H1 (cell line): ENCODE measurements at regions not wholly inside any gene's neighbourhood (a gene's known extent, or its start where the extent isn't known, plus 50 kb on each side); places are given as distances from the start of the nearest gene placed in this dataset.

Source experiments
- CTCF ChIA-PET: fragments of 300-600 bp; sonication (Branson Sonifier 250); formaldehyde crosslinking; loops from one replicate; lab custom pipeline; 2021; ENCODE audit not compliant: partially characterized antibody; lab: Charles Lee
- POLR2A ChIA-PET: fragments of 300-600 bp; sonication (Branson Sonifier 250); formaldehyde crosslinking; loops from one replicate; lab custom pipeline; 2021; ENCODE audit warnings: inconsistent platforms; ENCODE audit not compliant: partially characterized antibody; lab: Charles Lee
- DNase-seq, 2 experiments: peaks; one replicate each; pipeline versions ENCODE4 v3.0.0 to v3.0.0-alpha.2; 2010 to 2022; ENCODE audit warnings: low spot score in 2 of 2, low read depth in 1 of 2, mixed read lengths in 1 of 2
- FAIRE-seq: peaks from 2 replicates; lab custom pipeline; 2011; peaks lifted over from hg19 to GRCh38; lab: Jason Lieb, UNC
- H2AFZ ChIP-seq: 2 replicates; pipeline ENCODE4 v1.8.1; 2012; ENCODE audit warnings: low read length, inconsistent platforms
- H2AK5ac ChIP-seq: 2 replicates; pipeline ENCODE4 v1.6.1; 2013; ENCODE audit warnings: low read depth, low read length
- H2BK120ac ChIP-seq: replicated peaks from 2 replicates; pipeline ENCODE3; 2013; ENCODE audit warnings: low read depth, low read length, inconsistent platforms
- H2BK12ac ChIP-seq: 2 replicates; pipeline ENCODE4 v1.6.1; 2013; ENCODE audit warnings: low read depth, low read length
- H2BK15ac ChIP-seq: 2 replicates; pipeline ENCODE4 v1.6.1; 2013; ENCODE audit warnings: low read length
- H2BK20ac ChIP-seq: 2 replicates; pipeline ENCODE4 v1.6.1; 2013; ENCODE audit warnings: low read length
- H2BK5ac ChIP-seq: 2 replicates; pipeline ENCODE4 v1.6.1; 2013; ENCODE audit warnings: low read depth, low read length
- H3K14ac ChIP-seq: 2 replicates; pipeline ENCODE4 v1.6.1; 2013; ENCODE audit warnings: inconsistent platforms; ENCODE audit not compliant: insufficient read length
- H3K18ac ChIP-seq: 2 replicates; pipeline ENCODE4 v1.6.1; 2013; ENCODE audit warnings: low read length; ENCODE audit errors: extremely low read depth
- H3K23ac ChIP-seq: 2 replicates; pipeline ENCODE4 v1.6.1; 2013; ENCODE audit warnings: inconsistent platforms; ENCODE audit not compliant: insufficient read length
- H3K23me2 ChIP-seq: 2 replicates; pipeline ENCODE4 v1.6.1; 2013; ENCODE audit warnings: low read depth, low read length
- H3K27ac ChIP-seq: 2 replicates; pipeline ENCODE4 v1.6.1; 2011; ENCODE audit warnings: low read depth, low read length, inconsistent platforms
- H3K27me3 ChIP-seq, 4 experiments: replicated peaks in 1 of 4; 1 replicate in 1 of 4; 2 replicates in 3 of 4; pipeline versions ENCODE4 v1.6.1 to v1.8.1; 2011 to 2013; ENCODE audit warnings: low read length in 3 of 4, mild to moderate bottlenecking in 3 of 4, inconsistent platforms in 2 of 4, mixed read lengths in 2 of 4, moderate library complexity in 1 of 4; ENCODE audit not compliant: control insufficient read depth in 3 of 4, insufficient read depth in 3 of 4; ENCODE audit errors: extremely low read depth in 1 of 4
- H3K36me3 ChIP-seq, 4 experiments: 2 replicates each; pipeline versions ENCODE4 v1.6.1 to v1.8.1; 2011 to 2013; ENCODE audit warnings: mild to moderate bottlenecking in 4 of 4, low read length in 3 of 4, moderate library complexity in 2 of 4, control low read depth in 1 of 4, inconsistent platforms in 1 of 4; ENCODE audit not compliant: insufficient read depth in 4 of 4, control insufficient read depth in 2 of 4
- H3K4ac ChIP-seq: replicated peaks from 2 replicates; pipeline ENCODE3; 2013; ENCODE audit warnings: low read length, low read depth, mixed read lengths, inconsistent platforms; ENCODE audit not compliant: insufficient read length
- H3K4me1 ChIP-seq, 4 experiments: replicated peaks in 1 of 4; 1 replicate in 1 of 4; 2 replicates in 3 of 4; pipeline versions ENCODE4 v1.6.1 to v1.8.1; 2011 to 2013; ENCODE audit warnings: low read length in 3 of 4, inconsistent platforms in 2 of 4, mixed read lengths in 1 of 4; ENCODE audit not compliant: insufficient read depth in 4 of 4, control insufficient read depth in 3 of 4
- H3K4me2 ChIP-seq, 2 experiments: 2 replicates each; pipeline versions ENCODE4 v1.6.1 to v1.8.1; 2011 to 2013; ENCODE audit warnings: low read depth in 2 of 2, low read length in 2 of 2, control low read depth in 1 of 2, inconsistent platforms in 1 of 2, mild to moderate bottlenecking in 1 of 2; ENCODE audit not compliant: insufficient read depth in 1 of 2
- H3K4me3 ChIP-seq, 4 experiments: fragments of 200-600, 300-600 bp in 1 of 4; sonication (generic), shearing (Covaris generic), sonication (Bioruptor Twin) in 1 of 4; 2 replicates each; pipeline versions ENCODE4 v1.5.1 to v1.8.1; 2011 to 2016; ENCODE audit warnings: low read length in 4 of 4, low read depth in 3 of 4, control low read depth in 2 of 4, inconsistent platforms in 2 of 4, mild to moderate bottlenecking in 2 of 4, mixed read lengths in 1 of 4, moderate library complexity in 1 of 4; ENCODE audit not compliant: insufficient read depth in 2 of 4; ENCODE audit errors: extremely low read depth in 1 of 4
- H3K56ac ChIP-seq: replicated peaks from 2 replicates; pipeline ENCODE3; 2013; ENCODE audit warnings: low read depth, mild to moderate bottlenecking, mixed read lengths, low read length, inconsistent platforms; ENCODE audit not compliant: insufficient read length
- H3K79me1 ChIP-seq: 2 replicates; pipeline ENCODE4 v1.6.1; 2013; ENCODE audit warnings: low read depth, low read length, control low read depth
- H3K79me2 ChIP-seq, 2 experiments: 2 replicates each; pipeline versions ENCODE4 v1.6.1 to v1.8.1; 2012 to 2013; ENCODE audit warnings: low read length in 2 of 2, mild to moderate bottlenecking in 2 of 2, inconsistent platforms in 1 of 2; ENCODE audit not compliant: insufficient read depth in 2 of 2, control insufficient read depth in 1 of 2
- H3K9ac ChIP-seq, 4 experiments: replicated peaks in 1 of 4; 1 replicate in 1 of 4; 2 replicates in 3 of 4; pipeline versions ENCODE4 v1.6.1 to v1.8.1; 2011 to 2013; ENCODE audit warnings: low read depth in 3 of 4, low read length in 3 of 4, control low read depth in 2 of 4, mild to moderate bottlenecking in 2 of 4, moderate library complexity in 2 of 4, inconsistent platforms in 1 of 4; ENCODE audit errors: extremely low read depth in 1 of 4
- H3K9me3 ChIP-seq, 2 experiments: 2 replicates each; pipeline versions ENCODE4 v1.6.1 to v1.8.1; 2012 to 2013; ENCODE audit warnings: mild to moderate bottlenecking in 2 of 2, moderate library complexity in 2 of 2, control low read depth in 1 of 2, inconsistent platforms in 1 of 2, low read depth in 1 of 2, low read length in 1 of 2, mixed read lengths in 1 of 2; ENCODE audit not compliant: insufficient read depth in 2 of 2
- H4K20me1 ChIP-seq, 2 experiments: replicated peaks in 1 of 2; 2 replicates each; pipeline versions ENCODE3 to v1.8.1; 2011 to 2013; ENCODE audit warnings: inconsistent platforms in 2 of 2, low read length in 2 of 2, mild to moderate bottlenecking in 1 of 2; ENCODE audit not compliant: insufficient read depth in 2 of 2, control insufficient read depth in 1 of 2
- H4K5ac ChIP-seq: 2 replicates; pipeline ENCODE4 v1.6.1; 2013; ENCODE audit warnings: low read length, low read depth, mixed read lengths, inconsistent platforms; ENCODE audit not compliant: insufficient read length
- H4K8ac ChIP-seq: 2 replicates; pipeline ENCODE4 v1.8.0; 2013; ENCODE audit warnings: mild to moderate bottlenecking, moderate library complexity, low read length, inconsistent platforms; ENCODE audit not compliant: insufficient read depth; ENCODE audit errors: extremely low read depth
- H4K91ac ChIP-seq: replicated peaks from 2 replicates; pipeline ENCODE3; 2013; ENCODE audit warnings: low read length, mixed read lengths, inconsistent platforms; ENCODE audit not compliant: insufficient read length
- E2F6 ChIP-seq: IDR thresholded peaks from 2 replicates; pipeline ENCODE4 v1.6.1; 2012; ENCODE audit warnings: inconsistent platforms
- MAX ChIP-seq: IDR thresholded peaks from 2 replicates; pipeline ENCODE4 v1.6.1; 2012; ENCODE audit warnings: inconsistent platforms
- SIN3A ChIP-seq, 2 experiments: IDR thresholded peaks in 1 of 2; conservative IDR thresholded peaks in 1 of 2; 2 replicates each; pipeline ENCODE4 v1.6.1; 2011 to 2012; ENCODE audit warnings: low read length in 2 of 2, improper control_type of control experiment in 1 of 2, low read depth in 1 of 2, mild to moderate bottlenecking in 1 of 2
- WGBS, 2 experiments: shearing (Covaris generic) in 1 of 2; methylation state at CpG; one replicate each; pipeline versions ENCODE4 v1.1.6 to v1.1.7; 2013 to 2015; ENCODE audit warnings: low lambda C conversion rate in 2 of 2, mixed read lengths in 2 of 2, inconsistent platforms in 1 of 2, low coverage in 1 of 2, missing lambda C conversion rate in 1 of 2; ENCODE audit not compliant: insufficient replicate concordance in 2 of 2, insufficient coverage in 1 of 2, insufficient read length in 1 of 2; ENCODE audit errors: extremely low coverage in 1 of 2, missing lambda C conversion rate in 1 of 2; 5-methylcytosine and 5-hydroxymethylcytosine counted together

- H2AFZ ChIP-seq = no peak overlapping the region
- H3K79me2 ChIP-seq = no peaks in the 10 kb centered on the region
- H3K27me3 ChIP-seq = no peaks in the 10 kb centered on the region
- H3K4me3 ChIP-seq = no peak overlapping the region
- H3K23me2 ChIP-seq = peaks cover 3% of the 10 kb centered on the region; the same call in 1 of the 2 replicates
- H4K20me1 ChIP-seq = peaks cover 0 to 6% of the 10 kb centered on the region in 2 experiments
- H3K14ac ChIP-seq = no peak overlapping the region
- ChIA-PET POLR2A (interaction anchor here (2.2 kb wide), 1 partner anchor 11 kb away, joined by 9 read pairs; no protein-coding TSS in a partner anchor), CTCF (interaction anchor here (0.7 to 10.9 kb wide), 18 partner anchors 8 to 355 kb away, joined by 3 to 178 read pairs (median 5); no protein-coding TSS in a partner anchor)
- no peaks in the 10 kb centered on the region for H3K9me3 ChIP-seq
- H4K5ac ChIP-seq = no peak overlapping the region
- H3K56ac ChIP-seq = no peak overlapping the region
- H4K91ac ChIP-seq = no peak overlapping the region
- no peak overlapping the region for H3K4me2 ChIP-seq
- H3K79me1 ChIP-seq = no peaks in the 10 kb centered on the region
- H2BK15ac ChIP-seq = no peak overlapping the region
- H4K8ac ChIP-seq = no peak overlapping the region
- 82% methylated on average over 26 of the region's 30 CpGs; no CpG with 5 or more reads in 1 of the 2 experiments for WGBS, 2 experiments
- H2BK20ac ChIP-seq = no peak overlapping the region
- no peak overlapping the region for H3K27ac ChIP-seq
- H2BK120ac ChIP-seq = no peak overlapping the region
- no peak overlapping the region for H2BK5ac ChIP-seq
- H2BK12ac ChIP-seq = no peak overlapping the region
- no peak overlapping the region for H3K18ac ChIP-seq
- TF ChIP-seq SIN3A (conservative IDR thresholded peaks at IDR 0.05 in 1 of 2, IDR thresholded peaks at IDR 0.05 in 1 of 2; ENCODE audit: low read depth in 1 of 2, low read length in 2 of 2) = no peak
- TF ChIP-seq E2F6 = peak; percentile 72; the same call in 1 of the 2 replicates
- TF ChIP-seq MAX = peak; percentile 65
- H2AK5ac ChIP-seq = no peak overlapping the region
- H3K4me1 ChIP-seq = peaks cover 0 to 23% (median 16%) of the 10 kb centered on the region in 4 experiments; a peak in 6 of 7 replicates
- FAIRE-seq (no peak), DNase-seq (no peak)
- no peak overlapping the region for H3K9ac ChIP-seq
- H3K23ac ChIP-seq = no peak overlapping the region
- no peak overlapping the region for H3K4ac ChIP-seq
- H3K36me3 ChIP-seq = no peaks in the 10 kb centered on the region
Measured at GRCh38 chr16:85448557-85449190, 164.4 kb upstream of the GSE1 start.
